NCI-H1694 treated with DMSO at 0.1 percent for 48 hours (cell line): ENCODE measurements at regions not wholly inside any gene's neighbourhood (a gene's known extent, or its start where the extent isn't known, plus 50 kb on each side); places are given as distances from the start of the nearest gene placed in this dataset.

Source experiments
- DNase-seq: peaks from one replicate; lab custom pipeline; 2025; lab: John Stamatoyannopoulos, UW

DNA sequence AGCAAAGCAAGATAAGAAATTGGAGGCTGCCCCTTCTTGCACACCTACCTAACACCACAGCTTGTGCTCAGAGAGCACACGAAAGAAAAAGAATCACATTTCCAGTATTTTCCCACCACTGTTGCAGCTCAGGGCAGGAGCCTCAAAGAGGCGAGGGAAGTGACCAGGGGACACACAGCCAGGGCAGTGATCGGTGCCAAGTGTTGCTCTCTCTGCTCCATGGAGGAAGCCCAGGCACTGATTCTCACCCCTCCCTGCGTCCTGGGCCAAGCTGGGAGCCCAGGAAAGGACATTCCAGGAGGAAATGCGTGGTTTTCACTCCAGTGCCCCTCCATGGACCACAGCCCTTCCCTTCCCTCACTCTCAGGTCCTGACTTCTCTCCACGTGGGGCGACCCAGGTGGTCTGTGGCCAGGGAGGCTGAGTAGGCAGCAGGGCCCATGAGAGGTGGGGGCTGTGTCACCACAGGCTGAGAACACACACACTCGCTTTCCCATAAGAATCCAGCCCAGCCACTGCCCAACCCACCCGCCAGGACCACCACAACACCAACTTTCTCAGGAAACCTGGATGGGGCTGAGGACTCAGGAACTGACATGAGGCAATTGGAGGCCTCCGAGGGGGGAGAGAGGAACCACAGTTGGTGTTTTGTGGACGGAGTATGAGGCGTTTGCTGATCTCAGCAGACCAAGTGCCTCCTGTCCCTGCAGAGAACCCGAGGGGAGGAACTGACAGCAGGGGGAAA, 81.7 kb upstream of the MAFB start:
- DNase-seq: no peak

DNA sequence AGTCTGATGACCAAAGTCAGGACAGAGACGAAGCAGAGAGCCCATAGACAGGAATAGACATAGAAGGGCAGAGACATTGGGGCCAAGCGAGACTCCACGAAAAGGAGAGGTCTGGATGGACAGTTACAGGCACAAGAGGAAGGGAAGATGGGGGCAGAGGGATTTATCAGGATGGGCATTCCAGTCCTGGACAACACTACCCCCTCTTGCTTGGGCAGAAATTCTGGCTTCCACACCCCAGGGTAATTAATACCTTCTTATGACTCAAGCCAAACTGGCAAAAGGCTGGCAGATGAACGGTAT, 82.2 kb upstream of the MAFB start:
- no peak for DNase-seq

DNA sequence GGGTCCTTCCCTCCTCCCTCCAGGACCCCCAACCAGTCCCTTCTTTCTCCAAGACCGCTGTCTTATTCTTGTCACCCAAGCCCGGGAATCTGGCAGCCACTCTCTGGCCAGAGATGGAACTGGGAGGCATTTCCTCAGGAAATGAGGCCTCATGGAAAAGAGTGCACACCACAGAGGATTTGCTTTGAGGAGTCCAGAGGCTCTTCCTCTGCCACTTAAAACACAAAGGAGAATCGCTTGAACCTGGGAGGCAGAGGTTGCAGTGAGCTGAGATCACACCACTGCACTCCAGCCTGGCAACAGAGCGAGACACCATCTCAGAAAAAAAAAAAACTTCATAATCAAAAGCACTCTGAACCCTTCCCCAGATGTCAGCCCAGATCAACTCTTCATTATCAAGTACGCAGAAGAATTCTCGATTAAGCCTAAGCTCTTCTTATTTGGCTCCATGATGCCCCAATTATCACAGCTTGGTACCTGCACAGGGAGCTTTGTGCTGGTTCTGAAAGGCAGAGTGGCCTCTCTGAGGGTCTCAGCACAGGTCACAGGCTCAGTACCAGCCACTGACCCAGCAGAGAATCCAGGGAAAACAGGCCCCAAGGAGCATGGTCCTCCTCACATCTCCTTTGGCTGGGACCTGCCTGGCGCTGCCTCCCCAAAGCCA, 82.9 kb upstream of the MAFB start:
- no peak for DNase-seq

DNA sequence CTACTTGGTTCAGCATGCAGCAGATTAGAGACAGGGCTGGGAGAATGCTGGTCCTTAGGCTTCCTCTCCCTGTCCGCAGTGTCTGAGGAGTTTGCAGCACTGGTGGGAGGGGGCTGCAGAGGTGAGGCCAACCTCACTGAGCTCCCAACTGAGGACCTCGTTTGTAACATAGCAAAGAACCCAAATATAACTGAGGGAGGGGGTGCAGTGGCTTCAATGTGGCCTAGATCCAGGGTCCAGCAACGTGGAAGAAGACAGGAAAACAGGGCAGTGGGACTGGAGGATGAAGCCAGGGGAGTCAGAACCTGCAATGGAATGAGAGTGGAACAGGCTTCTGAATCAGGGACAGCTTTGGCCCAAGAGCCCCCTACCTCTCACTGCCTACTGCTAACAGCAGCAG, 84.3 kb upstream of the MAFB start:
- DNase-seq: no peak

DNA sequence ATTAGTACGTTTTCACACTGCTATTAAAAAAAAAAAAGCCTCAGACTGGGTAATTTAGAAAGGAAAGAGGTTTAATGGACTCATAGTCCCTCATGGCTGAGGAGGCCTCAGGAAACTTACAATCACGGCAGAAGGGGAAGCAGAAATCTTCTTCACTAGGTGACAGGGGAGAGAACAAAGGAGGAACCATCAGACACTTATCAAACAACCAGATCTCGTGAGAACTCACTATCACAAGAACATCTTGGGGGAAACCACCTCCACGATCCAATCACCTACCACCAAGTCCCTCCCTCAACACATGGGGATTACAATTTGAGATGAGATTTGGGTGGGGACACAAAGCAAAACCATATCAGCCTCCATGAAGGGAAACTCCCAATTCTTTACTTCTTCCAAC, 85.2 kb upstream of the MAFB start:
- DNase-seq: no peak

DNA sequence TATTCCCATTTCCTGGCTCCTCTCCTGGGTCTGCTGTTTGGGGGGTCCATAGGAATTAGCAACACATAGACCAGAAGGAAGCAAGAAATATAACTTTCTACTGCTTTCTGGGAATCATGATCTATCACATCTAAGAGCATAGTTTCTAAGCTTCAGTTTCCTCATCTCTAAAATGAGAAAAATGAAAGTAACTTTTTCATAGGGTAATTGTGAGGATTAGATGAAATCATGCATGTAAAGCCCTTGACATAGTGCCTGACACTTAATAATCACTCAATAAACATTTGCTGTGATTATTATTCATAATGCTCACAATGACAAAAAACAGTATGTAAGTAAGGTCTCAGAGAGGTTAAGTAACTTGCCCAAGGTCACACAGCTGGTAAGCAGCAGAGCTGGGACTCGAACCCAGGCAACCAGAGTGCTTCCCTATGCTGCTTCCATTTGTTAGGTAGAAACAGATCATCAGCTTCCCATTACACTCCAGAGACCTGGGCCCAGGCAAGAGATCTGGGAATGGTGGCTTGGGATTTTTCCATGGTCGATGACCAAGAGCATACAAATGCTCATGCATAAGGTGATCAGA, 86.6 kb upstream of the MAFB start:
- DNase-seq: no peak

DNA sequence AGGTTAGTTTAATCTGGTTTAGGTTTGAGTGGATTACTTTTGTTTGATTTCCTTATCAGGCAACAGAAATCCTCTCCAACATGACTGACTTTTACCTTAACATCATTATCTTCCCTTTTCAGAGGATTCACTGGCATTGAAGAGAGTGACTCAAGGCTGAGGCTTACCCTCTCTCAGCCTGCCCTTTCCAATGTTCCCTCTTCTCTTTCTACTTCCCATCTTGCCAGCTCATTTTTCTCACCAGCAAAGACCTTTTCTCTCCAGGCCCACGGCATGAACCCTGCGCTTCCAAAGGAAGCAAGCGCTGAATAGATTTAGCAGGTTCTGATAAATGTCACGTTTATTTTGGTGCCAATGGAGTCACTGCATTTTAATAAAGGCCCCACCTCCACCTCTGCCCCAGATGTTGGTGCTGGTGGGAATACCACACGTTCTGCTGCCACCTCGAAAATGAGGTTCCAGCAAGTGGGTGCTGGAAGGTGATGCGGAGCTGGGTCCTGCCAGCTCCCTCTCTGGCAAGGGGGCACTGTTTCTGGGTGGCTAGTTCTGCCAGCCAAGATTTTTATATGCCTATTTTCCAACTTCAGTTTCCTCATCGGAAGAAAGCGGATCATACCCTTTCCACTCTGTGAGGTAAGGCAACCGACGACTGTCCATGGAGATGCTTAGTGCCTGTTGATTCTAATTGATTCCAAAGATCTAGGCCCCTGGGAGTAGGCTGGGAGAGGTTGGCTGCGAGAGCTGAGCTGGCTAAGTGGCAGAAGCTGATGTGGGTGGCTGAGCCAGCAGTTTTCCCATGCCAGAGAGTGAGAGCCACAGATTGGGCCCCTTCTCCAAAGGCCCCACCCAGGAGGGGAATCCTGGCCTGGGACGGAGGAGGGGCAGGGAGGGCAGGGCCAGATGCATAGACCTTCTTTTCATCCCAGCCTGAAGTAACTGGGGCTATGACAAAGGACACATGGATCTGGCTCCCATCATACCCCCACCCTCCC, 87.7 kb upstream of the MAFB start:
- DNase-seq: no peak

DNA sequence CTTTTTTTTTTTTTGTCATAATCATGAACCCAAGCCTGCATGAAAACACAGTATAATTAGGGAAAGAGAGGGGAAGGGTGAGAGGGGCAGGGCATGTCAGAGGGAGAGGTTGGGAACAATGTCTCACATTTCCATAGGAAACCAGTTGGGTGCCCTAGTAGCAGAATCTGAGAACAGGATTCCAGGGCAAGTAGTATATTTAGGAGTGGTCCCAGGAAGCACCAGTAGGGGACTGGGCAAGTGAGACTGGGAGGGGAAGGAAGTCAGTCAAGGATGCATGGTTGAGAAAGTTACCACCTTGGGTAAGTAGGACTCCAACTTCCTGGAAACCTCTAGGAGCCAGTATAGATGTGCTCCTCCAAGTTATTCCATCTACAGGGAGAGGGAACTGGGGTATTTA, 88.6 kb upstream of the MAFB start:
- no peak for DNase-seq

DNA sequence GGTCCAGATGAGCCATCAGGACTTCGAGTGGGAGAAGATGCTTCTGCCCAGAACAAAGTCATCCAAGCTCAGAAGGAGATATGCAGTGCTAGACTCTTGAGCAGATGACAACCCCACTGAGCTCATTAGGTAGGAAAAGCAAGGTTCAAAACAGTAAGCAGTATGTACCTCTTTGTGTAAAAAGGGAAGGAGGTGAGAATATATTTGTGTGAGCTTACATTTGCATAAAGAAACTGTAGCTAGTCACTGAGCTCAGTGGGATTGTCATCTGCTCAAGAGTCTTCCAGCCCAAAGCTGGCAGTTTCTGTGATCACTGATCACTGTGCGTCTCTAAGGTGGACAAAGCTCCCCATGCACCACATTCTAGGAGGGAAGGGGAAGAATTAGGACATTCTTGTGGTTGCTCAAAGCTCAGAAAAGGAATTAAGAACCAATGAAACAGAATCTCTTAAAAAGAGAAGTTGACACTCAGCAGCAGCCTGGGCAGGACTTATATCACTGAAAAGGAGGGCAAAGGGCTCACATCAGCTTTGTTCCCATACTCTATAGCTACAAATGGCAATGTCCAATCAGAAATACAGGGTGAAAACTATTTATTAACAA, 90.0 kb upstream of the MAFB start:
- no peak for DNase-seq

DNA sequence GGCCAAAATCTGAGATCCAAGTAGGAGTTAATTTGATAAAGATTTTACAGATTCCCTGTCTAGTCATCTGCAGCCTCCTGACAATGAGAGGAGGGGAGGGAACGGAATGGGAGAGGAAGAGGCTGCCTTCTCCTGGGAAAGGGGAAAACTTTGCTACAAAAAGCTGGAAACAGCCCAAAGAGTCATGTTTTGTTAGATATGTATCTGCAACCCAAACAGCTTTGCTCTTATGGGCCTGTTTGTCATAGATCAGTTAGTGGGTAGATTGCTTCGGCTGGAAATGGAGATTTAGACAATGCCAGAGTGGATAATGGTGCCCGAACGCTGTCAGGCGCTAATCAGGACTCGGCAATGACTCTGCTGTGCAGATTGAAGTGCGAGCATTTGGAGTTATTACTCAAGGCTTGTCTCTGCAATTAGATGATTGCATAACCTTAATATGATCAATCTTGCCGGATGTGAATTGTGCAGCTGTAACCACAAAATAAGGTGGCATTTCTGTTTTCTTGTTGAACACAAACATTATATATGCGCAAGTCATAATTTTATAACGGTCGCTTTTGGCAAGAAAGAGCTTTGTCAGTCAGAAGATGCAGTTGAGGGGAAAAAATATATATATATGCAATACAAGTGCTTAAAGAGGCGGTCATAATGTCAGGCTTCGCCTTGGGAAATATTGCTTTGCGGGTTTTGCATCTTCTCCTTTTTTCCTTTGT, 92.4 kb upstream of the MAFB start:
- DNase-seq: no peak

DNA sequence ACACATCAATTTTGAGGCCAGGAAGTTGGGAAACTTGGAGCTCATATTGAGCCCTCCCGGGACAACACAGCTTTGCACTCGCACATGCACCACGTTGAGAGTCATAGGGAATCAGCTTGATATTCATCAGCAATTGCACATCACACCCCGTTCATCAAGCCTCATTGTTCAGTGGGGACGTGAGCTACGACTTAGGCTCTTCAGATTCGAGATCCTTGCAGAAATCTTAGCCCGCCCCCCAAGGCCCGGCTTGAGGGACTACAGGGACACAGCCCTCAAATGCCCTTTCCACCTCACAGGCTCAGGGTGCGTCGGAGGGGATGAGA, 93.0 kb upstream of the MAFB start:
- no peak for DNase-seq

DNA sequence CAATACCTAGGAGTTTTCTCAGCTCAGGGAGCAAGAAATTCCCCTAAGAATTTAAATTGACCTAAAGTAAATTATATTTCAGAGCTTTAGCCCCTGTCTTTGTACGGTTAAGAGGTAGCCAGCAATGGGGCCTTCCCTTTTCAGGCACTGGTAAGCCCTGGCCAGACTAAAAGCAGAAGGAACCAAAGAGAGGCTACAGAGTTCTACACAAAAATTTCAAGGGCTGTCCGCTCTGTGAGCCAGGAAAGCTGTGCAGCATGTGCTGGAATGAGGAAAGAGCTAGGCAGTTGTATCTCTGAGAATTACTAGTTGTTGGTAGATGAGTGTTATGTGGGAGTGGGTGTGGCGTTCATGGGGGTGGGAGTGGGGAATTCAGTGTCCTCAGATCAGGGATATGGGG, 96.3 kb upstream of the MAFB start:
- DNase-seq: no peak

DNA sequence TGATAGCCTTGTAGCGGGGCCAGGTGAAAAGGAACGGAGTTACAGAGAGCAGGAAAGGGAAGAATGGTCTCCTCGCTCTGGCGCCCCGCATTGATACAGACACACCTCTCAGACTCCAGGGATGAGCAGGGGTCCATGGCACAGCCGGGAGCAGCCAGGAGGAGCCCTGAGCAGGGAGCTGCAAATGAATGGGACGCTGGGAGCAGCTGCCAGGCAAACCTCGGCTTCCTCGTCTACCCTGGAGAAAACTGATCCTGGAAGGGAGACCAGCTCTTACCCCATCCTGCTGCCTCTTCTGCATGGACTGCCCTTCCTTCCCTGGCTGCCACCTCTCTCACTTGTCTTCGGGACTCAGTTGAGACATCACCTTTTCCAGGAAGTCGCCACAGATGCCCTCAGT, 97.3 kb upstream of the MAFB start:
- no peak for DNase-seq

DNA sequence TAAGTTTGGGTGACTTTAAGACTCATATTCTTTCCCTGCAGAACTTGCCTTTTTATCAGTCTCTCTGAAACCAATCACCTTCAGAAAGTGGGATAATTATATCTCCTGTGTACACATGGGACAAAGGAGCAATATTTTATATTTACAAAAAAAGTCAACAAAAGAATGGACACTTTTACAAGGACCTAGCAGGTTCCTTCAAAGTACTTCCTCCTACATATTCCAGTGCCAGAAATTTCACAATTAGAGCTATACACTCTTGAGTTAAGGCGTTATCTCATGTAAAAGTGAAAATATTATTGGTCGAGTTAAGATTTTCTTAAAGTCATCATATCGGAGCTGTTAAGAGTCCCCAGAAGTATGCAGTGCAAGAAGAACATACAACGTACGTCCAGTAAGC, 98.9 kb upstream of the MAFB start:
- no peak for DNase-seq

DNA sequence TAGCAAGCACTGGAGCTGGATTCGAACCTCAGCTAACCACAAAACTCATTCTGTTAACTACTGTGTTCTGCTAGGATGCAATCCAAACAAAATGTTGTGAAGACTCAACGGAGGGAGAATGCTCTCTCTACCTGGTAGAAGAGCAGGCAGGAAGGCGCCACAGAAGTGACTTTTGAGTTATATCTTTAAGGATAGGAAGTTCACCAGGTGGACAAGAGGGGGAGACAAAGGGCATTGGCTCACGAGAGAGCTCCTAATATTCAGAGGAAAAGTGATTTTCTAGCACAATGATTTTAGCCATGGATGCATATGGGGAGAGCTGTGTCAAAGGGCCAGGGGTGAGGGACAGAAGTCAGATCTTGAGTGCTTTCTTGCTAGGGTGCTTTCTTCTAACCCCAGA, 108.4 kb upstream of the MAFB start:
- DNase-seq: no peak

DNA sequence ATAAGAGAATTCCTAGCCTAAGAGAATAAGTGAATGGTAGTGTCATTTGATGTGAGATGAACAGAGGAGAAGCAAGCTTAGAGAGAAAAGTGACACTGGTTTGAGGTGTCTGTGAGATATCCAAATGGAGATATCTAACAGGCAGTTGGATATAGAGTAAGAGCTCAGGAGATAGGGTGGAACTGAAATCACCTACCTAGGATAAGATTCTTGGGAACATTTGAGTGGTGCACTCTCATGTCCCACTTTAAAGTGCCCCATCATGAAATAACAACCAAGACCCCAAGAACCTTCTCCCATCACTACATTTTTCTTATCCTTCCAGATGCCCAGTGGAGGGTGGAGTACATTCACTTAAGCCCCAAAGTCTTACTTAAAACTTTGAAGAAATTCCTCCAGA, 109.0 kb upstream of the MAFB start:
- no peak for DNase-seq

DNA sequence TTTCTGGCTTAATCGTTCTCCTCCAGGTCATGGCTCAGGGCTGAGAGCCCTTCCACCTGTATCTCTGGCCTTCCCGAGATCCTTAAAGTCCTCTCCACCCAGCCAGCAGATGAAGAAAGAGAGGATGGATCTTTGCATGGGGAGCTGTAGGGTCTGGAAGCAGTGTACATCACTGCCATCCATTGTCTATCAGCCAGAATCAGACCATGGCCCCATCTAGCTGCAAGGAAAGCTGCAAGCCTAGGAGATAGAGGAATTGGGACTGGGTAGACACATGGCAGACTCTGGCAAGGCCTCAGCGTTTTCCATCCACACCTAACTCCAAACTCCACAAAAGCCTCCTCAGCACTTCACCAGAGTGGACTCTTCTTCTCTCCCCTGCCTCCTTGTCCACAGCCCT, 113.8 kb upstream of the MAFB start:
- DNase-seq: no peak

DNA sequence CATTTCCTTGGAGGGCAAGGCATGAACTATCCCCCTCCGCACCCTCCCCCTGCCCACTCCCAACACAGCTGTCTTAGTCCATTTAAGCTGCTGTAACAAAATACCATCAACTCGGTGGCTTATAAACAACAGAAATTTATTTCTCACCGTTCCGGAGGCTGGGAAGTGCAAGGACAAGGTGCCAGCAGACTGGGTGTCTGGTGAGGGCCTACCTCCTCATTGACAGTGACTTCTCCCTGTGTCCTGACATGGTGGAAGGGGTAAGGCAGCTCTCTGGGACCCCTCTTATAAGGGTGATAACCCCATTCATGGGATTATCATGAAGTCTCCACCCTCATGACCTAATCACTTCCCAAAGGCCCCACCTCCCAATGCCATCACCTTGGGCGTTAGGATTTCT, 114.3 kb upstream of the MAFB start:
- DNase-seq: no peak

DNA sequence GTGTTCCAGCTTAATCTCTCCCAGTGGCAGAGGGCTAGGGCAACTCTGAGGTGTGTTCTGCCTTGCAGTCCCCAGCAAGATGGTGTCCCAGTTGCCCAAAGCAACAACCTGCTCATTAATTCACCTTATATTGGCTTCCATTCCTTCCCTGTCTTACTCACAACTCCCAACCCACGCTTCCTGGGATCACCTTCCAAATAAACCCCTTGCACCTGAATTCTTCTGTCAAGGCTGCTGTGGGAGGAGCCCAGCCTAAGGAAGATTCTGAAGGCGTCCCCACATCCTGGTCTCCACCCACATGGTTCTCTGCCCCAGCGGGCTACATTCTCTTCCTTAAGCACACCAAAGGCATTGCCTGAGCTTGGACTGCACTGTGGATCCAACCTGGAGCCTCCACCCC, 116.6 kb upstream of the MAFB start:
- no peak for DNase-seq

DNA sequence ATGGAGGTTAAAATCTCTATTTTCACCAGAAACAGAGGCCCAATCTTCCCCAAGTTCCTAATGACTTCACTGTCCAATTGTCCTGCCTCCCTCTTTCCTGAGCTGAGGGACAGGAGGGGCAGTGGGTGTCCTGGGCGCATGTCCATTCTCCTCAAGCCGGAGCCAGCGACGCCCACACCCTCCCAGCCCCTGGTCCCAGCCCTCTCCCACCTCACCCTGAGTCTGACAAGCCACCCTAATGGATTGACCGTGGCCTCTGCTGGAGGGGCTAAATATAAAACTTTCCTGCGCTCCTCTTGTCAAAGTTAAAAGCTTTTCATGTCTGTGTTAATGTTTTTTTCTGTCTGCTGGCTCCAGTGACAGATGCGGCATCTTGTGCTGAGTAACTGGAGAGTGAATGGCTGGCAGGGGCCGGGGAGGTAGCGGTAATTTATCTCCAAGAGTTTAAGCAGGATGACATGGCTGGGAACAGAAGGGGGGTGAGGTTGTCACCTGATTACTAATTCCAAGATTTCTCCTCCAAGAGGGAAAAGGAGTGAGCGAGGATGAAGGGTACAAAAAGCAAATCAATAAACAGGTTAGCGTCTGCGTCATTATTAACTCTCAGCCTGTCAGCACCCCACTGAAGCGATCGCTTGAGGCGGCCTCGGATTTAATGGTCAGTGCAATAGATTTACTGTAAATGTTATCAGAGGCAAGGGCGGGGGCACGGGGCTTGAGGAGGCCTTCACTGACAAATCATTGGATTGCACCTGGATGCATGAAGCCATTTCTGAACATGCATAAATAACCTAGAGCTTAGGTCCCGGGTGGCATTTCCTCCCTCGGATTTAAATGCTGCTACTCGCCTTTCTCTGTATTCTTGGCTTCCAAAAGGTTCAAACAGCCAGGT, 118.1 kb upstream of the MAFB start:
- no peak for DNase-seq

DNA sequence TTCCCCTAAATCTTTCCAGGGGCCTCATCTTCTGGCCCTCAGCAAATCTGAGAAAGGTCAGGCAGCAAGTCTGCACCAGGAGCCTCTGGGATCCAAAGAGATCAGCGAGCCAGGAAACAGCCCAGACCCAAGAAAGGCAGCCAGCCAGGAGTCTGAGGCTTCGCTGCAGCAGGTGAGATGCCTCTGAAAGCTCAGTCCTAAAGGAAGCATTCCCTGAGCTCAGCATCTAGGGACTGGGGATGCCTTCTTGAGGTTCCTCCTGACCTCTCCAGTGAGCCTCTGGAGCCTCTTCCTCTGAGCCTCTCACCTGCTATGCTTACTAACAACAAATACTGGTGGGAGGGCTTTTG, 118.8 kb upstream of the MAFB start:
- no peak for DNase-seq
